Activated naive CD4-positive, alpha-beta T cell treated with anti-CD3 and anti-CD28 coated beads, Interleukin-2, amount 10 ng/mL, durations not matched to agents 7 days and 5 days (primary cell): ENCODE measurements at regions not wholly inside any gene's neighbourhood (a gene's known extent, or its start where the extent isn't known, plus 50 kb on each side); places are given as distances from the start of the nearest gene placed in this dataset.

Experiments
- CTCF ChIA-PET: fragments of 350-600 bp; sonication (Branson Sonifier 250); formaldehyde crosslinking; loops from one replicate; lab custom pipeline; 2021; ENCODE audit warnings: antibody characterized with exemption; lab: Charles Lee
- DNase-seq: peaks from one replicate; pipeline ENCODE4 v3.0.0-alpha.2; 2020
- H3K27ac Mint-ChIP-seq: one replicate; pipeline ENCODE4 v1.8.0; 2021; ENCODE audit warnings: mild to moderate bottlenecking, moderate library complexity, mixed read lengths
- H3K27me3 Mint-ChIP-seq: one replicate; pipeline ENCODE4 v1.8.0; 2021; ENCODE audit warnings: mild to moderate bottlenecking, mixed read lengths
- H3K36me3 Mint-ChIP-seq: one replicate; pipeline ENCODE4 v1.8.0; 2021; ENCODE audit warnings: mixed read lengths
- H3K4me1 Mint-ChIP-seq: one replicate; pipeline ENCODE4 v1.8.0; 2021; ENCODE audit warnings: mixed read lengths
- H3K4me3 Mint-ChIP-seq: one replicate; pipeline ENCODE4 v1.8.0; 2021; ENCODE audit warnings: mild to moderate bottlenecking, moderate library complexity, mixed read lengths
- H3K9me3 Mint-ChIP-seq: one replicate; pipeline ENCODE4 v1.8.0; 2021; ENCODE audit warnings: mixed read lengths

DNA sequence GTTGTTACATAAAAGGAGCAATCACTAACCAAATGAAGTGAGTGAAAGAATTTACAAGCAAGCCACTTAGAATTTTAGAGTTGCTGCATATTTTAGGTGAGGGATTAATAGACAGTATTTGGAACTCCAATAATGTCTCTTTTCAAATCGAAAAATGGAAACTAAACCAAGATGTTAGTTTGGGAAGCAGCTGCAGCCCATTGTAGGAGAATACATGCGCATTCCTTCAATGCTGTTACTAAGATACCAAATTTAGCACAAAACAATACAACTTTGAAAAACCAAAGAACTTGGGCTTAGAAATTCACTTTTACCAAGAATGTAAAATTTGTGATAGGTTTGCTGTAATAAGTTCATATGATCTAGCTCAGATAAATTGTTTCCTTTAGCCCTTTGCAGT, 411.8 kb upstream of the CDH6 start:
- Mint-ChIP-seq H3K4me3 (no peak overlapping the region), H3K27ac (no peak overlapping the region), H3K4me1 (no peaks in the 10 kb centered on the region), H3K27me3 (no peaks in the 10 kb centered on the region), H3K36me3 (no peaks in the 10 kb centered on the region), H3K9me3 (peaks cover 14% of the 10 kb centered on the region)
- no peak for DNase-seq
- CTCF ChIA-PET, result no interaction called here

DNA sequence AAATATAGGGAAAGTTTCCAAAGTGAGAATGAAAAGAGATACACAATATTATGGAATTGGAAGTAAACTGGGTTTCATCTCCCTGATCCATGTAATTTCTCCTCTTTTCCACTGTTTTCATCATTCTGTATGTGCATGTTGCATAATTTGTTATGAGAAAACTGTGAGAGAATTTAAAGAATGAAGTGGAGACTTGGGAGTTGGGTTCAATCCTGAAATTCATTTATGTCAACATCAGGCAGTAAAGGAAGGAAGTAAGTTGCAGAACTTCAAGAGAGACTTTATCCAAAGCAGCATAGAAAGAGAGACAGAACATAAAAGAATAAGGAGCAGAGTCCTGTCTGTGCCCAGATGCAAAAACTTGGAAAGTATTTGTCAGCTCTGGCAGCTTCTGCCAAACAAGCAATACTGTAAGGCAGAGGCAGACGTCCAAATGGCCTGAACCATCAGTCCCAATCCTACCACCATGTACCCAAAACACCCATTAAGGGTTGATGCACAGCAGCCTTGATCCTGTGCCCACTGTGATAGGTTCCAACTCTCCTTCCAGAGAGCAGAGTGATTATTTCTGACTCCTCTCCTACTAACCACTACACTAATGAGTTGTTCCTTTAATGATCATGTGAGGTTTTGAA, 425.3 kb upstream of the CDH6 start:
- Mint-ChIP-seq H3K27me3 (no peaks in the 10 kb centered on the region), H3K27ac (no peak overlapping the region), H3K36me3 (no peaks in the 10 kb centered on the region), H3K9me3 (peaks cover 2% of the 10 kb centered on the region), H3K4me3 (no peak overlapping the region), H3K4me1 (no peaks in the 10 kb centered on the region)
- CTCF ChIA-PET, result no interaction called here
- DNase-seq, result no peak

DNA sequence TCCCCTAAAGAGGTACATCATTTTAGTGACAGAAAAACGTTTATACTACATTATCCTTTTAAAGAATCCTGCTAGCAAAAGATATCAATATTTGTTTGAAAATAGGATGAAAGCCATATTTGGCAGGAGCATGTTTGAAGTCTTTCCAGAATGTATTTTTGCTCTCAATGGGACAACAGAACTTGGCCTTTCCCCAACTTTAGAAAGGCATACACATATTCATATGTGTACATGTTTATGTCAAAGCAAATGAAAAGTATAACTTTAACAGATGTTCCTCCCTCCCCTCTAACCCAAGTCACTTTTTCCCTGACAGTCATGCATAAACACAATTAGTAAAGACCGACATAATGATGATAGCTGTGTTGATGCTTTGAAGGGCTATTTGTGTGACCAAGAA, 427.8 kb upstream of the CDH6 start:
- Mint-ChIP-seq H3K4me1 (no peaks in the 10 kb centered on the region), H3K9me3 (peaks cover 9% of the 10 kb centered on the region), H3K36me3 (no peaks in the 10 kb centered on the region), H3K27ac (no peak overlapping the region), H3K4me3 (no peak overlapping the region), H3K27me3 (no peaks in the 10 kb centered on the region)
- DNase-seq, result no peak
- CTCF ChIA-PET, result no interaction called here

DNA sequence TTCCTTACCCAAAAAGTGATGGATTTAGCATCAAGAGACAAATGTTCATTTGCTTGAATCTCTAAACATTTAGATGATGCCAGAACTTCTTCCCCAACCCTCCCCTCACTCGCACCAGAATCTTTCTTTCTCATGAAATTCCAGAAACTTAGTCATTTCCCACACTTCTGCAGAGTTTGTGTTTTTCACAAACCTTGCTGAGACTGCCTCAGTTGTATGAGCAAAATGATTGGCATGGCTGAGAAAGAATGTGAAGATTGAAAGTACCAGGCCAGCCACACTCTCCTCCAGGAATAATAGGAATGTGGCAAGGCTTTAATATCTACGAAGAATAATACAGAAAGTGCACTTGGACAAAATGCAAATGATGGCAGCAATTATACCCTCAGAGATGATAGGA, 428.3 kb upstream of the CDH6 start:
- no peak overlapping the region for H3K27ac Mint-ChIP-seq
- H3K9me3 Mint-ChIP-seq, result peaks cover 11% of the 10 kb centered on the region
- no peaks in the 10 kb centered on the region for H3K36me3 Mint-ChIP-seq
- CTCF ChIA-PET, result no interaction called here
- no peaks in the 10 kb centered on the region for H3K4me1 Mint-ChIP-seq
- no peak overlapping the region for H3K4me3 Mint-ChIP-seq
- DNase-seq, result no peak
- no peaks in the 10 kb centered on the region for H3K27me3 Mint-ChIP-seq

DNA sequence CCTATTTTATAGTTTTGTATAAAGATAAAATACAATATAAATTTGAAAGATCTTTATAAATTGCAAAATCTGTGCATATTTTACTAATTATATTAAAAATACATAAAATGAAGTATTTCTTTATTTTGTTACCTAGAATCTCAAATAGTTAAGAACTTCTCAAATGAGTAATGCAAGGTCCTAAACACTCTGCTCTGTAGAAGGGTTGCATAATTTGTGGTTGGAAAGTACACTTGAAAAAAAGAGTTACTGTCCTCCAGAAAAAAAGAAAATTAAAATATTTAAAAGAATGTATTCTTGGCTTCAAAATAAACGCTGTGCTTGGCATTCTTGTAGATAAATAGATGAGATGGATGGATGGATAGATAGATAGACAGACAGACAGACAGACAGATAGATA, 428.8 kb upstream of the CDH6 start:
- H3K9me3 Mint-ChIP-seq, result peaks cover 12% of the 10 kb centered on the region
- no peaks in the 10 kb centered on the region for H3K27me3 Mint-ChIP-seq
- H3K36me3 Mint-ChIP-seq, result no peaks in the 10 kb centered on the region
- H3K27ac Mint-ChIP-seq, result no peak overlapping the region
- CTCF ChIA-PET, result no interaction called here
- DNase-seq, result no peak
- H3K4me1 Mint-ChIP-seq, result no peaks in the 10 kb centered on the region
- H3K4me3 Mint-ChIP-seq, result no peak overlapping the region

DNA sequence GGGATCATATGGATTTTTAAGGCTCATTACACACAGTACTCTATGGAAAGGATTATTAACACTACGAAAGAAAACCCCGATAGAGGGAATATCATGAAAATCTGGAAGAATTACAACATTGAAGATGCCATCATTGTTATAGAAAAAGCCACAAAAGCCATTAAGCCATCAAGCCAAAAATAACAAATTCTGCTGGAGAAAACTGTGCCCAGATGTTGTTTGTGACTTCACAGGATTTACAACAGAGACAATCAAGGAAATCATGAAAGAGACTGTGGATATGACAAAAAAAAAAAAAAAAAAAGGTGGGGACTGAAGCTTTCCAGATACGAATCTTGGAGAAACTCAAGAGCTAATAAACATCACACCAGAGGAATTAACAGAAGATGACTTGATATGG, 433.8 kb upstream of the CDH6 start:
- no peak for DNase-seq
- H3K36me3 Mint-ChIP-seq, result no peaks in the 10 kb centered on the region
- no peak overlapping the region for H3K27ac Mint-ChIP-seq
- H3K27me3 Mint-ChIP-seq, result no peaks in the 10 kb centered on the region
- H3K4me3 Mint-ChIP-seq, result no peak overlapping the region
- peaks cover 23% of the 10 kb centered on the region for H3K9me3 Mint-ChIP-seq
- CTCF ChIA-PET, result no interaction called here
- no peaks in the 10 kb centered on the region for H3K4me1 Mint-ChIP-seq

DNA sequence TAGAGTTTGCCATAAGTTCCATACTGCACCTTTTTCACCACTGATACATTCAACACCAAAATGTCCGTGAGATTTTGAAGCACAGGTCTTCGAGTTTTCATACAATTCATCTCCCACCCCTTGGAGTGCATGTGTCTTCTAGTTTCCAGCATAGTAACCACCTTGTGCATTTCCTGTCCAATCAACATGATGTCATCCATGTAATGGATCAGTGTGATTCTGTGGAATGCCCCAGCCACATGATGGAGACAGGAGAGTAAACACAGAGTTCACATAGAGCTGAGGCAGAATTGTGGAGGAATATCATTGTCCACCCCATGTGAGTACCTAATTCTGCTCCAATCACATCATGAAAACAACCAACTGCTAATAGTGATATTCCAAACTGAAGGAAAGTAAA, 441.5 kb upstream of the CDH6 start:
- Mint-ChIP-seq H3K36me3 (no peaks in the 10 kb centered on the region), H3K4me3 (no peak overlapping the region), H3K4me1 (no peaks in the 10 kb centered on the region), H3K27me3 (no peaks in the 10 kb centered on the region), H3K27ac (no peak overlapping the region), H3K9me3 (peaks cover 24% of the 10 kb centered on the region)
- CTCF ChIA-PET, result no interaction called here
- DNase-seq, result no peak

DNA sequence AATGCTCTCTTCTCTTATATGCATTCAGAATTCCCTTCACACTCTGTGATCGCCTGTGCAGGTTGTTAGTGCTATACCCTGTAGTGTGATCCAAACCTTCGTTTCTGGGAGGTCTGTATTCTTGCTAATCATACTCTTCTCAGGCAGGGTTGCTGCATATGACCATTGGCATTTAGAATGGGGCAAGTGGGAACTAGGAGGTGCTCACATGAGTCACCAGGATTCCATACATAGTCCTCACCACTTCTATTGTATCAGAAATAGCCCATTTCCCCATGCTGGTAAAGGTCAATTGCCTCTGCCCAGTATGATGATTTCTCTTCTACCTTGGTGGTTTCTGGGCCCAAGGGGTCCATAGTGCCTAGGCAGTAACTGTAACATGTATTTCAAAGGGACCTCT, 443.5 kb upstream of the CDH6 start:
- Mint-ChIP-seq H3K36me3 (no peaks in the 10 kb centered on the region), H3K4me3 (no peak overlapping the region), H3K27me3 (no peaks in the 10 kb centered on the region), H3K4me1 (no peaks in the 10 kb centered on the region), H3K27ac (no peak overlapping the region), H3K9me3 (peaks cover 24% of the 10 kb centered on the region)
- CTCF ChIA-PET, result no interaction called here
- DNase-seq, result no peak

DNA sequence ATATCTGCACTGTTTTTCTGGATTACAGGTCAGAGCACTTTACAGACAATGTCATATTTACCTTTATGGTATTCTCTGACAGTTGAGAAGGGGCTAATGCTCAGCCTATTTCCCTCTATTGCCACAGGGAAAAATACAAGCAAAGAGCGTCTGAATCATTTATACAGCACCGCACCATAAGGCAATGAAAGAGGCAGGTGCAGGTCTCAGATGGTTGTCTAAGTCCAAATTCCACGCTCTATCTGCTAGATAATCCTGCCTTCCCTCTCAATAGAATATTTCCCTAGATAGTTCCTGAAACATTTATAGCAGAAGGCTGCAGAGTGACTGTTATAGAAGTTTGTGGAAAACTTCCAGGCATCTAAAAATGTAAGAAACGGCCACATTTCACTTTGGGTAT, 446.1 kb upstream of the CDH6 start:
- H3K27ac Mint-ChIP-seq, result no peak overlapping the region
- peaks cover 19% of the 10 kb centered on the region for H3K9me3 Mint-ChIP-seq
- no peaks in the 10 kb centered on the region for H3K36me3 Mint-ChIP-seq
- no peaks in the 10 kb centered on the region for H3K27me3 Mint-ChIP-seq
- no peaks in the 10 kb centered on the region for H3K4me1 Mint-ChIP-seq
- CTCF ChIA-PET, result no interaction called here
- DNase-seq, result no peak
- H3K4me3 Mint-ChIP-seq, result no peak overlapping the region

DNA sequence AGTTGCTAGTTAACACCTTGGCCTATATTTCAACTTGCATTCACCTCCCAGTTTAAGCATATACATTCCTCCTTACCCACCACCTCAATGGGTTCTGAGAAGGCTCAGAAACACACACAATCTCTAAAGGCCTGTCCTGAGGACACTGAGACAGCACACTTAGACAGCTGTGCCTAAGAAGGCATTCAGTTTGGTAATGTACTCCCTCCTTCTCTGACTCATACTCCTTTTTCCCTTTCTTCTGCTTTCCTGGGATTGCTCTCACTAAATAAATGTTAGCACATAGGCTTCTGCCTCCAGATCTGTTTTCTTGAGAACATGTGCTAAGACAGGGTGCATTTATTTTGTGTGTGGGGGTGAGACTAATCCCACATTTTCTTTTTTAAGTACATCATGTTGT, 456.8 kb upstream of the CDH6 start:
- Mint-ChIP-seq H3K36me3 (no peaks in the 10 kb centered on the region), H3K4me3 (no peak overlapping the region), H3K4me1 (no peaks in the 10 kb centered on the region), H3K27ac (no peak overlapping the region), H3K9me3 (peaks cover 3% of the 10 kb centered on the region), H3K27me3 (no peaks in the 10 kb centered on the region)
- no peak for DNase-seq
- CTCF ChIA-PET, result no interaction called here

DNA sequence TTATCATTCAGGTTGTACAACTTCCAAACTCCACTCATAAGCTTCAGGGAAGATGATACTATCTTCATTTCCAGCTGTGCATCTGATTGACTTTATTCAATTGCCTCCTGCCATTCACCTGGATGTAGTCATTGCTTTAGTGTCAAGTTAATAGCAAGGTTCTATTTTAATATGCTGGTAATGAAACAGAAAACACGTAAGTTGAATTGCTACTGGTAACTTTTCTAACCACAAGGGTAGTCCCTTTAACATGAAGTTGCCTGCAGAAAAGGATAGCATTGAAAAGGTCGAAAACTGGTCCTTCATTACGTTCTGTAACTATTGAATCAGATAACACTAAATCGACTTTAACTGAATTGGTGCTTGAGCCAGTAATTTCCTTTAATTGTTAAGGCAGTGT, 459.4 kb upstream of the CDH6 start:
- H3K36me3 Mint-ChIP-seq, result no peaks in the 10 kb centered on the region
- CTCF ChIA-PET, result no interaction called here
- DNase-seq, result no peak
- no peaks in the 10 kb centered on the region for H3K4me1 Mint-ChIP-seq
- H3K4me3 Mint-ChIP-seq, result no peak overlapping the region
- H3K27me3 Mint-ChIP-seq, result no peaks in the 10 kb centered on the region
- no peak overlapping the region for H3K27ac Mint-ChIP-seq
- peaks cover 3% of the 10 kb centered on the region for H3K9me3 Mint-ChIP-seq

DNA sequence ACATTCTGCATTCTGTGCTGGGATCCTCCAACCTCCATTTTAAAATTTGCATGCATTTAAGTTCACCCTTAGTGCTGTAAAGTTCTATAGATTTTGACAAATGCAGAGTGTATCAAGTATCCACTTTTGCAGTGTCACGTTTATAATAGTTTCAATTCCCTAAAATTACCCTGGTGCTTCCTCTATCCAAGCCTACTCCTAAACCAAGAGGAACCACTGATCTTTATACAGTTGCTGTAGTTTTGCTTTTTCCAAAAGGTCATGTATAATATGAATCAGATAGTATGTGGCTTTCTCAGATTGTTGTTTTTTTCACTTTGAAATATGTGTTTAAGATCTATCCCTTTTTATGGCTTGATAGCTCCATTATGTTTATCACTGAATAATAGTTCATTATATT, 468.4 kb upstream of the CDH6 start:
- peaks cover 15% of the 10 kb centered on the region for H3K9me3 Mint-ChIP-seq
- no peaks in the 10 kb centered on the region for H3K4me1 Mint-ChIP-seq
- CTCF ChIA-PET, result no interaction called here
- no peaks in the 10 kb centered on the region for H3K36me3 Mint-ChIP-seq
- no peak for DNase-seq
- no peaks in the 10 kb centered on the region for H3K27me3 Mint-ChIP-seq
- H3K27ac Mint-ChIP-seq, result no peak overlapping the region
- H3K4me3 Mint-ChIP-seq, result no peak overlapping the region

DNA sequence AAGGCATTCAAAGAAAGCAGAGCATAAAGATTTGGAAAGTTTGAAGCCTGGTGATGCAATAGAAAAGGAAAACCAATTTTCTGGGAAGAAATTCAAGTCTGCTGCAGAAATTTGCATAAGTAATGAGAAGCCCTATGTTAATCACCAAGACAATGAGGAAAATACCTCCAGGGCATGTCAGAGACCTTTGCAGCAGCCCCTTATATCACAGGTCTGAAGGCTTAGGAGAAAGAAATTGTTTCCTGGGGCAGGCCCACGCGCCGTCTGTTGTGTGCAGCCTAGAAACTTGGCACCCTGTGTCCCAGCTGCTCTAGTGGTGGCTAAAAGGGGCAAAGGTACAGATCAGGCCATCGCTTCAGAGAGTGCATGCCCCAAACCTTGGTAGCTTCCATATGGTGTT, 495.3 kb upstream of the CDH6 start:
- no peak for DNase-seq
- Mint-ChIP-seq H3K27ac (no peak overlapping the region), H3K27me3 (no peaks in the 10 kb centered on the region), H3K9me3 (peaks cover 34% of the 10 kb centered on the region), H3K4me3 (no peak overlapping the region), H3K4me1 (no peaks in the 10 kb centered on the region), H3K36me3 (no peaks in the 10 kb centered on the region)
- CTCF ChIA-PET, result no interaction called here

DNA sequence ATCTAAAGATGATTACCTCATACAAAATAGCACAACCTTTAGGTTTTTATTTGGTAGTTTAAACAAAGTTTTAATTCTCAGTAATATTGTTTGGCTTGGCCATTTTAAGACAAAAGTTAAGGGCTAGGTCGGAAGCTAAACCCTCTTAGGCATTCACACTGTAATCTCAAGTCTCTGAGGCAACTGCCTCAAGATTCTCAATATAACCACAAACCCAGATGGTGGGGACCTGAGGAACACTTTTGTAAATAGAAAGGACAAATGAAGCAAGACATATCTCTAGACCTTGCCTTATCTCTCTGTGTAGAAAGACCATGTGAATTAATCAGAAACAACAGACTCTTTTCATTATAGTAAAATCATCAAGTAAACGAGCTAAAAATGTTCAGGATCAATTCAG, 500.2 kb upstream of the CDH6 start:
- peaks cover 21% of the 10 kb centered on the region for H3K9me3 Mint-ChIP-seq
- CTCF ChIA-PET, result no interaction called here
- no peak overlapping the region for H3K4me3 Mint-ChIP-seq
- no peaks in the 10 kb centered on the region for H3K4me1 Mint-ChIP-seq
- no peaks in the 10 kb centered on the region for H3K27me3 Mint-ChIP-seq
- no peak for DNase-seq
- H3K36me3 Mint-ChIP-seq, result no peaks in the 10 kb centered on the region
- no peak overlapping the region for H3K27ac Mint-ChIP-seq

DNA sequence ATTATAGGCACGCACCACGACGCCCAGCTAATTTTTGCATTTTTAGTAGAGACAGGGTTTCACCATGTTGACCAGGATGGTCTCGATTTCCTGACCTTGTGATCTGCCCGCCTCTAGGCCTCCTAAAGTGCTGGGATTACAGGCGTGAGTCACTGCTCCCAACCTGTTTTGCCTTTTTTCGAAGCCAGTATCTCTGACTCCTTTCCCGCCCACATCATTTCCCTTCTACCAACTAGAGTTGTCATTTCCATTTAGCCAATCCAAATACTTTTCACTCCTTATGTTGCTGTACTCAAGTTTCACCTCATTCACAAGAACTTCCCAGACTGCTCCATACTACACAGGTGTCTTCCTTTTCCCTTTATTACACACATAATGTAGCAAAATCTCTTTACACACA, 502.6 kb upstream of the CDH6 start:
- no peaks in the 10 kb centered on the region for H3K36me3 Mint-ChIP-seq
- no peak for DNase-seq
- no peak overlapping the region for H3K27ac Mint-ChIP-seq
- no peaks in the 10 kb centered on the region for H3K27me3 Mint-ChIP-seq
- H3K9me3 Mint-ChIP-seq, result peaks cover 15% of the 10 kb centered on the region
- no peaks in the 10 kb centered on the region for H3K4me1 Mint-ChIP-seq
- CTCF ChIA-PET, result no interaction called here
- no peak overlapping the region for H3K4me3 Mint-ChIP-seq

DNA sequence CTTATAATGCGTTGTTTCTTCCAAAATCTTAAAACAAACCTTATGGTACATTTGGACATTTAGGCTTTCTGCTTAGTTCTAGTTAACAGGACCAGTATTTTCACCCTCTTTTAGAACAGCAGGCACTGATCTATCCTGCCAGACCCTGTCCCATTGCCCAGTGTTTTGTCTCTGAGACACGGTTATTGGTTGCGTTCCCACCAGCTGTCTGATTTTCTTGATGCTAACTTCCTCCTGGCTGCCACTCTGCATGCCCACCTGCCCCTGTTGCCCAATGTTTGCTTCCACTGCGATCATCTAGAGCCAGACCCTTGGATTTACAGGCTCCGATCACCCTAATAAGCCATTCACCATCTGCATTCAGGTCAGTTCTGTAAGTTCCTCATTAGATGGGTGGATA, 506.0 kb upstream of the CDH6 start:
- no peak overlapping the region for H3K4me3 Mint-ChIP-seq
- peaks cover 9% of the 10 kb centered on the region for H3K9me3 Mint-ChIP-seq
- no peak for DNase-seq
- CTCF ChIA-PET, result no interaction called here
- H3K4me1 Mint-ChIP-seq, result no peaks in the 10 kb centered on the region
- H3K27me3 Mint-ChIP-seq, result no peaks in the 10 kb centered on the region
- H3K36me3 Mint-ChIP-seq, result no peaks in the 10 kb centered on the region
- H3K27ac Mint-ChIP-seq, result no peak overlapping the region
